GM21576 (cell line): ENCODE measurements at regions not wholly inside any gene's neighbourhood (a gene's known extent, or its start where the extent isn't known, plus 50 kb on each side); places are given as distances from the start of the nearest gene placed in this dataset.
"Not testable (repeated sequence)": the region's sequence is repeated elsewhere in the genome, so short reads cannot be mapped to it uniquely, and the experiment has no call there.

Source experiments
- ATAC-seq: cut with Tn5 transposase; IDR thresholded peaks from one replicate; pipeline ENCODE4 v1.9.1; 2021; ENCODE audit warnings: mild to moderate bottlenecking, moderate library complexity; ENCODE audit not compliant: unreplicated experiment

DNA sequence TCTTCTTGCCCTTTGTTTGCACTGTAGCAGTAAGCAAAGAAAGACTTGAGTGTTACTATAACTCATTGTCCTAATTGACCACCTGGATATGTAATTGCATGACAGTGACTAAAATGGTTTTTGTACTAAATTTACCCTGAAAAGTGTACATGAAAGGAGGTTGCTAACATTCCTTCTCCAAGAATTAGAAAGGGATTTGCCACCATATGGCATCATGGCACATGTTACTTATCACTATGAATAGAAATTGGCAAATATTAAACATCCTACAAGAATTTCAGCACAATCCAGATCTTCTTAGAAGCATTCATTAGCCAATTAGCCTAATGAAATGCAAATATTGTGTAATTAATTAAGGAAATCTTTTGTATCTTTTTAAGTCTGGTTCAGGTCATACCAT is 834.2 kb downstream of the STPG2 start:
- no peak for ATAC-seq

DNA sequence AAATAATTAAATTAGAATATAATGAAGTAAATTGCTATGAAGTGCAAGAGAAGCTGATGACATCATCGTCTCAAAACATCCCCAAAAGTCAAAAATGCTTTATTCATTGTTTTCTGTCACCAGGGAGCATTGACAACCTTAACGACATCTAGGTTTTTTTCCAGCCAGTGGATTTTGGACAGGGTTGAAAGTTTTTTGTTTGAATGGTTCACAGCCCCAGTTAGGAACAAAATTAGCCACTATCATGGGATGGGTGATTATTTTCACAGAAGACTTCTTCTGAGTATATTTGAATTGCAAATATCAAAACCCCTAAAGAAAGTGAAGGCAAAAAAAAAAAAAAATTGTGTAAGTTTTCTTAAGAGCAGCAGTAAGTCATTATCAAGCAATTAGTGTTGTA is 826.1 kb downstream of the STPG2 start:
- ATAC-seq, result no peak

DNA sequence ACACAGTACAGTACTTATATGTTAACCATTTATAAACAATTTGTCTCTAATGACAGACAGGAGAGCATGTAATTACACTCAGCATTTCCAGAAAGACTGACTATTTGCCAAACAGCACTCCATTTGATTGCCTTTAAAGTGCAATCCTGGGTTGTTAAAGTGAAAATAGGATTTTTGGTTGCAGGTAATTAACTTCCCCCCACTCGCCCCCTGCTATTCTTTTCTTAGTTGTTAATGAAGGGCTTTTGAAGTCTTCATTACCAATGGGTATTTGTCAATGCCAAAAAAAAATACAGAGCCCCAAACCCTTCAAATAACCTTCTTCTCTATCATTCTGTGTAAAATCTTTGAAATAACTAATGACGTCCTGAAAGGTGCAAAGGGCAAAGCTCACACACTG is 825.6 kb downstream of the STPG2 start:
- ATAC-seq, result no peak

DNA sequence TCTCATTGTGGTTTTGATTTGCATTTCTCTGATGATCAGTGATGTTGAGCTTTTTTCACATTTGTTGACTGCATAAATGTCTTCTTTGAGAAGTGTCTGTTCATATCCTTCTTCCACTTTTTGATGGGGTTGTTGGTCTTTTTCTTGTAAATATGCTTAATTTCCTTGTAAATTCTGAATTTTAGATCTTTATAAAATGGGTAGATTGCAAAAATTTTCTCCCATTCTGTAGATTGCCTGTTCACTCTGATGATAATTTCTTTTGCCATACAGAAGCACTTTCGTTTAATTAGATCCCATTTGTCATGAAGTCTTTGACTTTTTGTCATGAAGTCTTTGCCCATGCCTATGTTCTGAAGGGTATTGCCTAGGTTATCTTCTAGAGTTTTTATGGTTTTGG is 817.5 kb downstream of the STPG2 start:
- ATAC-seq, result not testable (repeated sequence)

GRCh38 chr4:97330917-97331316 is 812.4 kb downstream of the STPG2 start:
- no peak for ATAC-seq

GRCh38 chr4:97334348-97334747 is 808.9 kb downstream of the STPG2 start:
- no peak for ATAC-seq

- ATAC-seq, result no peak
These were observed 793.6 kb downstream of the STPG2 start for GRCh38 chr4:97349468-97350186.

DNA sequence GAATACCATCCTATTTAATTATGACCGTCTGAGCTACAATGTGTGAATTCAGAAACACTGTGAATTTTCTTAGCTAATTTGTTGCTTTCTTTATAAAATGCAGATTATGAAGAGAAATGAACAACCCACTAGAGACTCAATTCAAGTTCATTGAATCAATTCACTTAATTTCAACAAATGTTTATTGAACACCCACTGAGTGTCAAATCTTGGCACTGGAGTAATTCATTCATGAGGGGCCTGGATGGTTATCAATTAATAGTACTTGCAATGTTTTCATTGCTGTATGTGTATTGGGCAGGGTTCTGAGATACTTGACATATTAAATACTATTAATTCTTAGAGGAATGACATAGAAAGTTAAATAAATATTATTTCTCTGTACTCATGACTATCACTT is 789.4 kb downstream of the STPG2 start:
- ATAC-seq, result no peak

DNA sequence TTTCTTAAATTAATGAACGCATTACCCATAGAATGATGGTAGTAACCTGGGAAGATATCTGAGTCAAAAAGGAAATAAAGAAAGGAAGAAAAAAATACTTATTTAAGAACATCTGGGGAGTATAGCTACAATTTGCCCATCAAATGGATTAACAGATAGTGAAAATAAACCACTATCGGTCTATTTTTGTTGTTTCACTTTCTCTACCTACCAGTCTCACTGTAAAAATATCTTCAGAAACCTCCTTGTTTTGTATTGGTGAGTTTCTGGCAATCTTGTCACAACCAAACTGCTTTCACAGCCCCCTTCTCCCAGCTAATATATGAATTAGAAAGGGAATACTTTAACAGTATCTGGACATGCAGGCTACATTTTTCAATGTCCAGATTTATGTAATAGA is 783.5 kb downstream of the STPG2 start:
- no peak for ATAC-seq

- no peak for ATAC-seq
These were observed 782.5 kb downstream of the STPG2 start for GRCh38 chr4:97360733-97361132.

- no peak for ATAC-seq
These were observed 775.4 kb downstream of the STPG2 start for GRCh38 chr4:97367878-97368277.

DNA sequence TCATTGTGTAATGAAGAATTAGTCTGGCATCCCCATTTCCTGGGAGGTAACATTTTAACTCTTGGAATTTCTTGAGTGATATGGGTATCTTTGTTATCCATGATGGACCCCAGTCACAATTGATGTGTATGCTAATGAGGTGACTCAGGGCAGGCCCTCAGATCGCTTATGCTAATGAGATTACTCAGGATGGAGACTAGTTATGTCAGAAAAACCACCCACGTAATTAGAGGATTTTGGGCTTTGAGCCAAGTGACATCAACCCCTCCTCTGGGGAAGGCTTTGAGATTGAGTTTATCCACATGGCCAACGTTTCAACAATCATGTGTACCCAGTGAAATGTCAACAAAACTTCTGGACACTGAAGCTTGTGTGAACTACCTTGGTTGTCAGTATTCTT is 772.7 kb downstream of the STPG2 start:
- ATAC-seq, result no peak

DNA sequence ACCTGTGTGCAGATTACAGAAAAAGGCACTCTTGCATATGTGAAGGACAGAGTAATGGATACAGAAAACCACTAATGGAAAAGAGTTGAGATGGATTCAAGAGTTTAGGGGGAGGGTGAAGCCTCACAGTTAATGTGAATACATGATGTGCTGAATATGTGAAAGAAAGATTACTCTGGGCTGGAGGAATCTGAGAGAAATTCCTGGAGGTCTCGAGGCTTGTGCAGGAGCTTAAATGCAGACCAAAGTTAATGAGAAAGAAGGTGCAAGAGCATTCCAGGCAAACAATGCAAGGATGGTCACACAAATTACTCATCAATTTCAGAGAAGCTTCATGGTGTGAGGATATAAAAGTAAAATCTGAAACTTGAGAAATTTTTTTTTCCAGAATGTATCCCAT is 768.8 kb downstream of the STPG2 start:
- no peak for ATAC-seq

DNA sequence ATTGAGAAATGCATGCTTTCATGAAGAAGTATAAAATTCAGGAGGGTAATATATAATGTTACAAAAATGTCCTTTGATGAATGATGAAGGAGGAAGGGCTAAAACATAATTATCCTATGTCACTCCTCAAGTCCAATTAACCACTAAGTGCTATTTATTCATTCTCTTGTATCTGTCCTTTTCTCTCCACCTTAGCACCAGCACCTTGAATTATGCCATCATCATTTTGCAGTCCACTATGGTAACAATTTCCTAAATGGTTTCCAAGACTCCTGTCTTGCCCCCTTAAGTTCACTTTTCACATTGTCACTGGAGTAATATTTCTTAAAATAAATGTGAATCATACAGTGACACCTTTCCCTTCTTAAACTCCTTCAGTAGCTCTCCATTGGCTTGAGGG is 756.3 kb downstream of the STPG2 start:
- ATAC-seq, result no peak

GRCh38 chr4:97394653-97395052 is 748.6 kb downstream of the STPG2 start:
- no peak for ATAC-seq

GRCh38 chr4:97396097-97396496 is 747.2 kb downstream of the STPG2 start:
- no peak for ATAC-seq

- ATAC-seq, result no peak
These were observed 746.7 kb downstream of the STPG2 start for GRCh38 chr4:97396605-97397004.

GRCh38 chr4:97404876-97405523 is 738.3 kb downstream of the STPG2 start:
- ATAC-seq, result no peak

- no peak for ATAC-seq
These were observed 731.9 kb downstream of the STPG2 start for GRCh38 chr4:97411356-97411755.

GRCh38 chr4:97412331-97412730 is 730.9 kb downstream of the STPG2 start:
- ATAC-seq, result no peak

DNA sequence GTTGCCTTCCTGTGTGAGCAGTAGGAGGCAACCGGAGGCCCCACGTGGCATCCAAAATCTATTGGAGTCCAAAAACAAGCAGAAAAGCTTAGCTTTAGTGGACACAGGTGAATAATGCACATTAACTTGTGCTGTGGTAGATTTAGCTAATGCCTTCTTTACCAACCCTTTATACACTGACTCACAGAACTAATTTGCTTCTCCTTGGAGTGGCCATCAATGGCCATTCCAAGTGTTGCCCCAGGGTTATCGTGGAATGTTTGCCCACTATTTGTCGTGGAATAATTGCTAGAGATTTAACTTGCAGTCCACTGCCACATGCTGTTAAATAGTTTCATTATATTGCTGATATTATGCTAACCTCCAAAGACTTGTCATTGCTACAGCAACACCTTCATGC is 729.1 kb downstream of the STPG2 start:
- no peak for ATAC-seq

DNA sequence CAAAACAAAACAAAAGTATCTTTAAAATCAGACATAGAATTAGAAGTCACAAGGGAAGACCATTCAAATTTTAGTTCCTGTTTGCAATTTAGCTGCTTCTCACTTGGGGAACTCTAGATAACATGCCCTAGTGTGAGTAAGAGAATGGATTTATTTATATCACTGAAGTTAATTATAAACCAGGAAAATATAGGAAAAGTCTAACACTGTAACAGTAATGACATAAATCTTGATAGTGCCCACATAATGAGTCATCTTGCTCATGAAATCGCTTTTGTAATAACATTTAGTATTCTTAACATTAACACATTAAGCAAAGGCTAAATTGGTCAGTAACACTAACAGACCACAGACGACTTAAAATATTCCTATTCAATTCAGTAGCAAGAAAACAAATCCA is 710.7 kb downstream of the STPG2 start:
- no peak for ATAC-seq
